ENCODE measurements at regions not wholly inside any gene's neighbourhood (a gene's known extent, or its start where the extent isn't known, plus 50 kb on each side); places are given as distances from the start of the nearest gene placed in this dataset.

DNA sequence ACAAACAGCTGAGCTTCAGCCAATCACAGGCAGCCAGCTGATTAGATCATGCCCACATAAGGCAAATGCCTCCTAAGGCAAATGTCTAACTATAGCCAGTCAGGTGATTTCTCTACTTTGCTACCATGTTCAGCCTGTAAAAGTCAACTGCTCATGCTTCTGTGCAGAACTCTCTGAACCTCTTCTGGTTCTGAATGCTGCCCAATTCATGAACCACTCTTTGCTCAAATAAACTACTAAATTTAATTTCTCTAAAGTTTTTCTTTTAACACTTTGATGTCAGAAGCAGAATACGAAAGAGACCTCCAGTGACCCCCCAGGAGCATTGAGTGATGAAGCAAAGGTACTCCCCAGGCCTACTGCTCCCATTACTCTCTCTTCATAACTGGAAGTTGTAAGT lies 240.7 kb upstream of the IPO5 start:
- Histone ChIP-seq H3K36me3 (ENCODE audit: control insufficient read depth, insufficient read depth, low read length) (no peaks in the 10 kb centered on the region), H3K27me3 (ENCODE audit: control insufficient read depth, insufficient read depth, low read length) (no peaks in the 10 kb centered on the region), H3K4me1 (ENCODE audit: control insufficient read depth, insufficient read depth, low read length) (no peaks in the 10 kb centered on the region), H3K9me3 (replicated peaks; ENCODE audit: control insufficient read depth, low read depth, low read length) (peaks cover 2% of the 10 kb centered on the region), H3K4me3 (ENCODE audit: low read length) (no peak overlapping the region), H3K27ac (ENCODE audit: low read length) (no peak overlapping the region)
- DNase-seq = no peak
- WGBS (ENCODE audit: insufficient coverage) = 60% methylated on average over 1 of the region's 1 CpG

- H3K9me3 ChIP-seq (replicated peaks; ENCODE audit: control insufficient read depth, low read depth, low read length) = peaks cover 2% of the 10 kb centered on the region
- no peaks in the 10 kb centered on the region for H3K36me3 ChIP-seq (ENCODE audit: control insufficient read depth, insufficient read depth, low read length)
- DNase-seq = no peak
- no peak overlapping the region for H3K4me3 ChIP-seq (ENCODE audit: low read length)
- H3K4me1 ChIP-seq (ENCODE audit: control insufficient read depth, insufficient read depth, low read length) = no peaks in the 10 kb centered on the region
- no peak overlapping the region for H3K27ac ChIP-seq (ENCODE audit: low read length)
- no peaks in the 10 kb centered on the region for H3K27me3 ChIP-seq (ENCODE audit: control insufficient read depth, insufficient read depth, low read length)
Observed at GRCh38 chr13:97715763-97716162, 237.7 kb upstream of the IPO5 start.

- Histone ChIP-seq H3K9me3 (replicated peaks; ENCODE audit: control insufficient read depth, low read depth, low read length) (peaks cover 2% of the 10 kb centered on the region), H3K36me3 (ENCODE audit: control insufficient read depth, insufficient read depth, low read length) (no peaks in the 10 kb centered on the region), H3K4me1 (ENCODE audit: control insufficient read depth, insufficient read depth, low read length) (no peaks in the 10 kb centered on the region), H3K4me3 (ENCODE audit: low read length) (no peak overlapping the region), H3K27me3 (ENCODE audit: control insufficient read depth, insufficient read depth, low read length) (no peaks in the 10 kb centered on the region), H3K27ac (ENCODE audit: low read length) (no peak overlapping the region)
- WGBS (ENCODE audit: insufficient coverage) = 100% methylated on average over 1 of the region's 2 CpGs
- DNase-seq = no peak
Observed at GRCh38 chr13:97716746-97717145, 236.7 kb upstream of the IPO5 start.

DNA sequence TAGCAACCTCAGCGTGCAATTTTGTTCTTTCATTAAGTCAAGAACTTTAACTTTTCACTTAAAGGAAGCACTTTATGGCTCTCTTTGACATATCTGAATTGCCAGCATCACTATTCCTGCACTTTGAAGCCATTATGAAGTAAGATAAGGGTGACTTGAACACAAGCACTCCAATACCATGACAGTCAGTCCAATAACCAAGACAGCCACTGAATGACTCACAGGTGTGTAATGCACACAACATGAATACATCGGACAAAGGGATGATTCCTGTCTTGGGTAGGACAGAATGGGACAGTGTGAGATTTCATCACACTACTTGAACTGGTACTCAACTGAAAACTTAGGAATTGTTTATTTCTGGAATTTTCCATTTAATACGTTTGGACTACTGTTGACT lies 233.7 kb upstream of the IPO5 start:
- 86% methylated on average over 1 of the region's 3 CpGs for WGBS (ENCODE audit: insufficient coverage)
- H3K9me3 ChIP-seq (replicated peaks; ENCODE audit: control insufficient read depth, low read depth, low read length) = no peaks in the 10 kb centered on the region

GRCh38 chr13:97720896-97721295 lies 232.6 kb upstream of the IPO5 start:
- WGBS (ENCODE audit: insufficient coverage) = 93% methylated on average over 3 of the region's 4 CpGs
- no peaks in the 10 kb centered on the region for H3K9me3 ChIP-seq (replicated peaks; ENCODE audit: control insufficient read depth, low read depth, low read length)
- H3K4me3 ChIP-seq (ENCODE audit: low read length) = no peak overlapping the region
- H3K27me3 ChIP-seq (ENCODE audit: control insufficient read depth, insufficient read depth, low read length) = no peaks in the 10 kb centered on the region
- H3K36me3 ChIP-seq (ENCODE audit: control insufficient read depth, insufficient read depth, low read length) = no peaks in the 10 kb centered on the region
- DNase-seq = no peak
- H3K4me1 ChIP-seq (ENCODE audit: control insufficient read depth, insufficient read depth, low read length) = no peaks in the 10 kb centered on the region
- H3K27ac ChIP-seq (ENCODE audit: low read length) = no peak overlapping the region

More for the DNA sequence above, 233.7 kb upstream of the IPO5 start:
- H3K4me1 ChIP-seq (ENCODE audit: control insufficient read depth, insufficient read depth, low read length) = no peaks in the 10 kb centered on the region
- no peak for DNase-seq
- no peak overlapping the region for H3K4me3 ChIP-seq (ENCODE audit: low read length)
- no peaks in the 10 kb centered on the region for H3K36me3 ChIP-seq (ENCODE audit: control insufficient read depth, insufficient read depth, low read length)
- no peaks in the 10 kb centered on the region for H3K27me3 ChIP-seq (ENCODE audit: control insufficient read depth, insufficient read depth, low read length)
- H3K27ac ChIP-seq (ENCODE audit: low read length) = no peak overlapping the region

DNA sequence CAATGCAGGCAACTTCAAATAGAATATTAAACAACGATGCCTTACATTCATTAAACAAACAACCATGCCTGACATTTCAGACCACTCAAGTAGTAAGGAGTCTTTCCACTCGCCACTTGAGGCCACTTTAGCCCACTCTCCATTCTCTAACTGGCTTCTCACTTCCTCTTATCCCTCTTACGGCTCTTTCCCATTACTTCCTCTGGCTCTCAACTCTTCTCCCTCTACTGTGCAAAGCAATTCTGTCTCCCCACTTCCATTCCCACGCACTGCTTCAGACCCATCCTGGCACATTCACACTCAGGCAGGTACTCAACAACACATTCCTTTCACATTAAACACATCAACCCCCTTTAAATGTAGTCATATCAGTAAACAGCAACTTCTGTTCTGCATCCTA lies 229.8 kb upstream of the IPO5 start:
- Histone ChIP-seq H3K4me1 (ENCODE audit: control insufficient read depth, insufficient read depth, low read length) (no peaks in the 10 kb centered on the region), H3K36me3 (ENCODE audit: control insufficient read depth, insufficient read depth, low read length) (no peaks in the 10 kb centered on the region), H3K9me3 (replicated peaks; ENCODE audit: control insufficient read depth, low read depth, low read length) (no peaks in the 10 kb centered on the region), H3K27me3 (ENCODE audit: control insufficient read depth, insufficient read depth, low read length) (no peaks in the 10 kb centered on the region), H3K27ac (ENCODE audit: low read length) (no peak overlapping the region), H3K4me3 (ENCODE audit: low read length) (no peak overlapping the region)
- DNase-seq = no peak
- WGBS (ENCODE audit: insufficient coverage) = 74% methylated on average over 4 of the region's 4 CpGs

DNA sequence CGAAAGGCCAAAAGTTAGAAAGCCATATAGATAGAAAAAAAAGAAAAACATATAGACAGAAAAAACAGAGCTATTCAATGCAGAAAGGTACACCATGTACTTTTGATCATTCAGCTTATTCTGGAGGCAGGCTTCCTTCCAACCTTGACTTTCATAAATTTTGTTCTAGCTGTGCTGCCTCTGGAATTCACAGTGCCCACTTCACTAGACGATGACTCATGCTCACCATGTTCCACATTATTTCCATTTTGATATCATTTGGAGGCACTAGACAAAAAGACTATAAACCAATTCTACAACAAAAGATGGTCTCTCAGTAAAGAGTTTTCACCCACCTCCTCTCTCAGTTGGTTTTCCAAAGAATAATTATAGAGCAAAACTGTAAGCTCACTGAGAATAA lies 229.0 kb upstream of the IPO5 start:
- Histone ChIP-seq H3K27ac (ENCODE audit: low read length) (no peak overlapping the region), H3K4me1 (ENCODE audit: control insufficient read depth, insufficient read depth, low read length) (no peaks in the 10 kb centered on the region), H3K36me3 (ENCODE audit: control insufficient read depth, insufficient read depth, low read length) (no peaks in the 10 kb centered on the region), H3K4me3 (ENCODE audit: low read length) (no peak overlapping the region), H3K27me3 (ENCODE audit: control insufficient read depth, insufficient read depth, low read length) (no peaks in the 10 kb centered on the region), H3K9me3 (replicated peaks; ENCODE audit: control insufficient read depth, low read depth, low read length) (no peaks in the 10 kb centered on the region)
- DNase-seq = no peak
- 89% methylated on average over 1 of the region's 2 CpGs for WGBS (ENCODE audit: insufficient coverage)

DNA sequence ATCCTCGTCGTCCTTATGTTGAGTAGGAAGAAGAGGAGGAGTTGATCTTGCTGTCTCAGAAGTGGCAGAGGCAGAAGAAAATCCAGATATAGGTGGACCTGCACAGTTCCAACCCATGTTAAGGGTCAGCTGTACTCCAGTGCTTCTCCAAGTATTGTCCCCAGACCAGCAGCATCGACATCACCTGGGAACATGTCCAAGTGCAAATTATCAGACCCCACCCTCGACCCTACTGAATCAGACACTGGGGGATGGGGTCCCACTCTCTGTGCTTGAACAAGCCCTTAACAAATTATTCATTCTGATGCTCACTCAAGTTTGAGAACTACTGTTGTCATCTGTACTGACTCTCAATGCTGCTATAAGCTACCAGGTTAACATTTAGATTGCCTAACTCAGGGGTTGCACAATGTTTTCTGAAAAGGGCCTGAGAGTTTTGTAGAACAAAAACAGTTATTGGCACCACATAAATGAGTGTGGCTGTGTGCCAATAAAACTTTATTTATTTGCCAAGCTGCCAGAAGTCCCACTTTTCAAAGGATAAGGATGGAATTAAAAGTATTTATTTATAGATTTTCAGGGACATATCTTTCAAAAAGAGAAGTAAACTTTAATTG lies 226.7 kb upstream of the IPO5 start:
- no peaks in the 10 kb centered on the region for H3K36me3 ChIP-seq (ENCODE audit: control insufficient read depth, insufficient read depth, low read length)

DNA sequence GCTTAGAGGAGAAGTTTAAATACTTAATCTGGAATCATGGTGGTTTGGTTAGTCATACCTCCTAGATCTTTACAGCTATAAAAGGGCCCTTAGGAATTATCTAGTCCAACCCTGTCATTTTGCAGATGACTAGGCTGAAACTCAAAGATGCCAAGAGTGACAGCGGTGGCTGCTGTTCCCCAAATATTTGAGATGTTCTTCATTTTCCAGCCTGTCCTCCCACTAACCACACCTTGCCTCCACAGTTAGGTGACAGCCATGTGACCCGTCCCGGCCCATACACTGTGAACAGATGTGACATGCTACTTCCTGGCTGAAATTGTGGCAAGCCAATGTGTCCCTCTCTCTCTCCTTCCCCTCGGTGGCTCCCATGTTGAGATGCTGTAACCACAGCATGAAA lies 225.5 kb upstream of the IPO5 start:
- WGBS (ENCODE audit: insufficient coverage) = 70% methylated on average over 4 of the region's 4 CpGs
- Histone ChIP-seq H3K36me3 (ENCODE audit: control insufficient read depth, insufficient read depth, low read length) (no peaks in the 10 kb centered on the region), H3K4me3 (ENCODE audit: low read length) (no peak overlapping the region), H3K9me3 (replicated peaks; ENCODE audit: control insufficient read depth, low read depth, low read length) (no peaks in the 10 kb centered on the region), H3K27ac (ENCODE audit: low read length) (no peak overlapping the region), H3K4me1 (ENCODE audit: control insufficient read depth, insufficient read depth, low read length) (no peaks in the 10 kb centered on the region), H3K27me3 (ENCODE audit: control insufficient read depth, insufficient read depth, low read length) (no peaks in the 10 kb centered on the region)
- no peak for DNase-seq

More for the DNA sequence above, 226.7 kb upstream of the IPO5 start:
- no peak overlapping the region for H3K4me3 ChIP-seq (ENCODE audit: low read length)
- WGBS (ENCODE audit: insufficient coverage) = 34% methylated on average over 2 of the region's 4 CpGs
- no peaks in the 10 kb centered on the region for H3K4me1 ChIP-seq (ENCODE audit: control insufficient read depth, insufficient read depth, low read length)
- H3K27ac ChIP-seq (ENCODE audit: low read length) = no peak overlapping the region
- peak; percentile 8 for DNase-seq
- H3K27me3 ChIP-seq (ENCODE audit: control insufficient read depth, insufficient read depth, low read length) = no peaks in the 10 kb centered on the region
- H3K9me3 ChIP-seq (replicated peaks; ENCODE audit: control insufficient read depth, low read depth, low read length) = no peaks in the 10 kb centered on the region

DNA sequence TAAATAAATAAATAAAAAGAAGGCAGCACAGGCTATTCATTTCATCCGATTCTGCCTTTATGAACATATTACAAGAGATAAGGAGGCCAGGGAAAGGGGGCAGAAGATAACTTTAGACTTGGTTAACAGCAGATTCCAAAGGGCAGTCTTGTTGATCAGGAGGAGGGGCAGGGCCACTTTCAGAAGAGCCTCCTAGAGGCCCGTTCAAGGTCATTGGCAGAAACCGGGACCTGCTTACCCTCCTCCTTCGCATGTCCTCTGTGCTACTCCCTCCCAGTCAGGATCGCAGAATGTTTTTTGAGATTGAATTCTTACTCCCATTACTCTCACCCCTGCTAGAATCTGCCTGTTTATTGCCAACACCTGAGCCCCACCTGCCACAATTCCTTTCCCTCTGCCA lies 217.0 kb upstream of the IPO5 start:
- H3K9me3 ChIP-seq (replicated peaks; ENCODE audit: control insufficient read depth, low read depth, low read length) = no peaks in the 10 kb centered on the region
- H3K27ac ChIP-seq (ENCODE audit: low read length) = no peak overlapping the region
- H3K4me3 ChIP-seq (ENCODE audit: low read length) = no peak overlapping the region
- no peaks in the 10 kb centered on the region for H3K4me1 ChIP-seq (ENCODE audit: control insufficient read depth, insufficient read depth, low read length)
- H3K27me3 ChIP-seq (ENCODE audit: control insufficient read depth, insufficient read depth, low read length) = no peaks in the 10 kb centered on the region
- 98% methylated on average over 4 of the region's 5 CpGs for WGBS (ENCODE audit: insufficient coverage)
- no peaks in the 10 kb centered on the region for H3K36me3 ChIP-seq (ENCODE audit: control insufficient read depth, insufficient read depth, low read length)
- no peak for DNase-seq

GRCh38 chr13:97742084-97742483 lies 211.4 kb upstream of the IPO5 start:
- Histone ChIP-seq H3K27ac (ENCODE audit: low read length) (no peak overlapping the region), H3K4me1 (ENCODE audit: control insufficient read depth, insufficient read depth, low read length) (no peaks in the 10 kb centered on the region), H3K27me3 (ENCODE audit: control insufficient read depth, insufficient read depth, low read length) (no peaks in the 10 kb centered on the region), H3K9me3 (replicated peaks; ENCODE audit: control insufficient read depth, low read depth, low read length) (peaks cover 3% of the 10 kb centered on the region), H3K36me3 (ENCODE audit: control insufficient read depth, insufficient read depth, low read length) (no peaks in the 10 kb centered on the region), H3K4me3 (ENCODE audit: low read length) (no peak overlapping the region)
- WGBS (ENCODE audit: insufficient coverage) = no CpG with 5 or more reads among the region's 2 CpGs
- no peak for DNase-seq

Measured in muscle of leg (tissue), 3 donors.